Endothelial cell of umbilical vein (primary cell): ENCODE measurements at regions not wholly inside any gene's neighbourhood (a gene's known extent, or its start where the extent isn't known, plus 50 kb on each side); places are given as distances from the start of the nearest gene placed in this dataset.

Source experiments
- BruUV-seq: library from RNA; stranded (reverse); fragments of 400-500 nt; replicated peaks from 2 replicates; lab custom pipeline; 2021; lab: Mats Ljungman, UMichigan
- CTCF ChIA-PET: fragments of 300-600, 350-600 bp; sonication (Branson Sonifier 250); formaldehyde crosslinking; loops from one replicate; lab custom pipeline; 2021; ENCODE audit warnings: antibody characterized with exemption, inconsistent platforms; lab: Charles Lee
- POLR2A ChIA-PET: fragments of 300-600, 350-600 bp; sonication (Branson Sonifier 250); formaldehyde crosslinking; loops from one replicate; lab custom pipeline; 2021; ENCODE audit warnings: antibody characterized with exemption, inconsistent platforms; lab: Charles Lee
- DNase-seq: peaks from one replicate; pipeline ENCODE4 v3.0.0-alpha.2; 2011; ENCODE audit warnings: low read depth, low spot score
- FAIRE-seq: peaks from 2 replicates; lab custom pipeline; 2011; peaks lifted over from hg19 to GRCh38; lab: Jason Lieb, UNC
- H2AFZ ChIP-seq: 2 replicates; pipeline ENCODE4 v1.6.0; 2012; ENCODE audit warnings: low read depth, low read length, control low read depth, inconsistent platforms
- H3K27ac ChIP-seq: 2 replicates; pipeline ENCODE4 v1.5.1; 2011; ENCODE audit warnings: low read depth, mild to moderate bottlenecking, control low read depth, low read length, moderate library complexity; ENCODE audit not compliant: insufficient read depth
- H3K27me3 ChIP-seq, 2 experiments: 2 replicates each; pipeline versions ENCODE4 v1.6.0 to v1.6.1; 2011; ENCODE audit warnings: low read length in 2 of 2, mixed read lengths in 1 of 2; ENCODE audit not compliant: control insufficient read depth in 2 of 2, insufficient read depth in 2 of 2
- H3K36me3 ChIP-seq, 2 experiments: 2 replicates in 1 of 2; 3 replicates in 1 of 2; pipeline ENCODE4 v1.5.1; 2011; ENCODE audit warnings: low read length in 2 of 2, mild to moderate bottlenecking in 1 of 2, moderate library complexity in 1 of 2; ENCODE audit not compliant: control insufficient read depth in 2 of 2, insufficient read depth in 2 of 2; ENCODE audit errors: extremely low read depth in 1 of 2
- H3K4me1 ChIP-seq: 3 replicates; pipeline ENCODE4 v1.5.1; 2011; ENCODE audit warnings: mild to moderate bottlenecking, low read length; ENCODE audit not compliant: control insufficient read depth, insufficient read depth; ENCODE audit errors: extremely low read depth
- H3K4me2 ChIP-seq: 2 replicates; pipeline ENCODE4 v1.6.1; 2011; ENCODE audit warnings: low read length, control low read depth, mixed read lengths; ENCODE audit not compliant: insufficient read depth
- H3K4me3 ChIP-seq, 3 experiments: fragments of 200-600 bp in 1 of 3; sonication (generic), shearing (Covaris generic) in 1 of 3; replicated peaks in 1 of 3; 2 replicates each; pipeline ENCODE4 v1.5.1; 2011 to 2016; ENCODE audit warnings: control low read depth in 3 of 3, low read length in 3 of 3, mild to moderate bottlenecking in 2 of 3, inconsistent platforms in 1 of 3, low read depth in 1 of 3, moderate library complexity in 1 of 3; ENCODE audit not compliant: insufficient read depth in 1 of 3
- H3K79me2 ChIP-seq: 2 replicates; pipeline ENCODE4 v1.6.0; 2012; ENCODE audit warnings: low read length, inconsistent platforms; ENCODE audit not compliant: control insufficient read depth, insufficient read depth
- H3K9ac ChIP-seq: replicated peaks from 2 replicates; pipeline ENCODE3; 2011; ENCODE audit warnings: low read length, control low read depth; ENCODE audit not compliant: insufficient read depth; ENCODE audit errors: extremely low read depth
- H3K9me1 ChIP-seq: replicated peaks from 3 replicates; pipeline ENCODE4 v1.6.0; 2011; ENCODE audit warnings: mild to moderate bottlenecking, low read length; ENCODE audit not compliant: control insufficient read depth, insufficient read depth; ENCODE audit errors: extremely low read depth
- H3K9me3 ChIP-seq: replicated peaks from 2 replicates; pipeline ENCODE4 v1.5.1; 2012; ENCODE audit warnings: low read length, inconsistent platforms; ENCODE audit not compliant: control insufficient read depth, insufficient read depth
- H4K20me1 ChIP-seq: replicated peaks from 2 replicates; pipeline ENCODE3; 2011; ENCODE audit warnings: mild to moderate bottlenecking, low read length; ENCODE audit not compliant: control insufficient read depth, insufficient read depth; ENCODE audit errors: extremely low read depth
- EZH2 ChIP-seq: IDR thresholded peaks from 2 replicates; pipeline ENCODE4 v1.6.1; 2012; ENCODE audit warnings: borderline replicate concordance, low read depth, mild to moderate bottlenecking, moderate library complexity, low read length, inconsistent platforms; ENCODE audit not compliant: severe bottlenecking
- FOS ChIP-seq: IDR thresholded peaks from 2 replicates; pipeline ENCODE4 v1.6.1; 2011; ENCODE audit warnings: mild to moderate bottlenecking, low read length, moderate library complexity, borderline replicate concordance; ENCODE audit not compliant: insufficient read depth
- GATA2 ChIP-seq: IDR thresholded peaks from 2 replicates; pipeline ENCODE4 v1.7.0; 2011; ENCODE audit warnings: low read depth, mild to moderate bottlenecking, moderate library complexity, mixed read lengths, low read length; ENCODE audit not compliant: insufficient read length, insufficient read depth
- JUN ChIP-seq: IDR thresholded peaks from 2 replicates; pipeline ENCODE4 v1.6.1; 2011; ENCODE audit warnings: borderline replicate concordance, low read depth; ENCODE audit not compliant: insufficient read length, insufficient read depth
- MAX ChIP-seq: IDR thresholded peaks from 2 replicates; pipeline ENCODE4 v1.6.1; 2011; ENCODE audit not compliant: insufficient read depth, insufficient read length
- MYC ChIP-seq: IDR thresholded peaks from one replicate; pipeline ENCODE4 v1.6.1; 2011; ENCODE audit warnings: mild to moderate bottlenecking, low read depth, low read length
- POLR2A ChIP-seq: IDR thresholded peaks from 2 replicates; pipeline ENCODE4 v1.6.1; 2012; ENCODE audit warnings: low read depth, mild to moderate bottlenecking, control low read depth, low read length
- POLR2AphosphoS5 ChIP-seq: IDR thresholded peaks from 2 replicates; pipeline ENCODE4 v1.6.1; 2012; ENCODE audit warnings: low read depth, mild to moderate bottlenecking, control low read depth, low read length, moderate library complexity; ENCODE audit not compliant: insufficient read depth
- dilution Hi-C: fragments of 300-500 bp; cut with MboI; formaldehyde crosslinking; loops from one replicate; pipeline ENCODE4 v1.15.0; 2019; ENCODE audit warnings: low sequenced_read_pairs; ENCODE audit not compliant: extremely low pct_ligation_motif_present
- intact Hi-C: fragments of 100-400 bp; cut with micrococcal nuclease; formaldehyde crosslinking; loops from one replicate; pipeline ENCODE4 v1.10.0; 2022
- TF ChIP-seq, protein P1 (sequence below), 2 donors: IDR thresholded peaks; 1 replicate in 1 of 2; 2 replicates in 1 of 2; pipeline ENCODE4 v1.5.1; 2011; ENCODE audit warnings: low read length in 2 of 2, mild to moderate bottlenecking in 2 of 2, moderate library complexity in 2 of 2, control low read depth in 1 of 2, inconsistent platforms in 1 of 2, low read depth in 1 of 2; ENCODE audit not compliant: insufficient read depth in 1 of 2; ENCODE audit errors: extremely low read depth in 1 of 2

- intact Hi-C loops: no loop called here
- no peaks in the 10 kb centered on the region for H3K79me2 ChIP-seq
- no peak overlapping the region for H3K27ac ChIP-seq
- ChIA-PET CTCF (no interaction called here), POLR2A (no interaction called here)
- no peak overlapping the region for H3K4me3 ChIP-seq
- no peak for DNase-seq
- no TSS peak for BruUV-seq
- no peak for FAIRE-seq
- peaks cover 6 to 10% of the 10 kb centered on the region in 2 experiments for H3K27me3 ChIP-seq
- no peak overlapping the region for H3K4me2 ChIP-seq
- H3K9ac ChIP-seq: no peak overlapping the region
- H4K20me1 ChIP-seq: no peaks in the 10 kb centered on the region
- TF ChIP-seq POLR2AphosphoS5 (no peak), EZH2 (no peak), FOS (no peak), POLR2A (no peak), JUN (no peak), MAX (no peak), GATA2 (no peak), MYC (no peak)
- TF ChIP-seq, protein P1, sequence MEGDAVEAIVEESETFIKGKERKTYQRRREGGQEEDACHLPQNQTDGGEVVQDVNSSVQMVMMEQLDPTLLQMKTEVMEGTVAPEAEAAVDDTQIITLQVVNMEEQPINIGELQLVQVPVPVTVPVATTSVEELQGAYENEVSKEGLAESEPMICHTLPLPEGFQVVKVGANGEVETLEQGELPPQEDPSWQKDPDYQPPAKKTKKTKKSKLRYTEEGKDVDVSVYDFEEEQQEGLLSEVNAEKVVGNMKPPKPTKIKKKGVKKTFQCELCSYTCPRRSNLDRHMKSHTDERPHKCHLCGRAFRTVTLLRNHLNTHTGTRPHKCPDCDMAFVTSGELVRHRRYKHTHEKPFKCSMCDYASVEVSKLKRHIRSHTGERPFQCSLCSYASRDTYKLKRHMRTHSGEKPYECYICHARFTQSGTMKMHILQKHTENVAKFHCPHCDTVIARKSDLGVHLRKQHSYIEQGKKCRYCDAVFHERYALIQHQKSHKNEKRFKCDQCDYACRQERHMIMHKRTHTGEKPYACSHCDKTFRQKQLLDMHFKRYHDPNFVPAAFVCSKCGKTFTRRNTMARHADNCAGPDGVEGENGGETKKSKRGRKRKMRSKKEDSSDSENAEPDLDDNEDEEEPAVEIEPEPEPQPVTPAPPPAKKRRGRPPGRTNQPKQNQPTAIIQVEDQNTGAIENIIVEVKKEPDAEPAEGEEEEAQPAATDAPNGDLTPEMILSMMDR (IDR thresholded peaks at IDR 0.05; ENCODE audit: extremely low read depth in 1 of 2, insufficient read depth in 1 of 2, low read depth in 1 of 2, low read length in 2 of 2): no peak
- H3K4me1 ChIP-seq: no peaks in the 10 kb centered on the region
- dilution Hi-C loops: no loop called here
- no peak overlapping the region for H2AFZ ChIP-seq
- H3K9me1 ChIP-seq: no peaks in the 10 kb centered on the region
- no peaks in the 10 kb centered on the region for H3K9me3 ChIP-seq
- H3K36me3 ChIP-seq: no peaks in the 10 kb centered on the region
Observed at GRCh38 chr2:234606896-234607295, 110.0 kb upstream of the ARL4C start.
